Cardiac fibroblast (primary cell): ENCODE measurements at regions not wholly inside any gene's neighbourhood (a gene's known extent, or its start where the extent isn't known, plus 50 kb on each side); places are given as distances from the start of the nearest gene placed in this dataset.
A peak's percentile ranks its signal among the peaks of the same experiment; 100 is the strongest.
"Not testable (repeated sequence)": the region's sequence is repeated elsewhere in the genome, so short reads cannot be mapped to it uniquely, and the experiment has no call there.

Experiments used
- DNase-seq, 2 donors: peaks; one replicate each; pipeline versions ENCODE4 v3.0.0 to v3.0.0-alpha.2; 2010; ENCODE audit warnings: low read depth in 2 of 2
- H3K4me3 ChIP-seq, 2 donors: replicated peaks in 1 of 2; 1 replicate in 1 of 2; 2 replicates in 1 of 2; pipeline ENCODE4 v1.5.1; 2011; ENCODE audit warnings: low read depth in 2 of 2, low read length in 2 of 2, mild to moderate bottlenecking in 2 of 2, moderate library complexity in 1 of 2
- CTCF ChIP-seq: IDR thresholded peaks from one replicate; pipeline ENCODE4 v1.5.1; 2011; ENCODE audit warnings: low read depth, mild to moderate bottlenecking, low read length, inconsistent platforms

- H3K4me3 ChIP-seq = no peak overlapping the region
- TF ChIP-seq CTCF = no peak
- peak; percentile 61 to 65 for DNase-seq
These were observed 101.2 kb upstream of the EGLN3 start for GRCh38 chr14:34051966-34052657.

- no peak for TF ChIP-seq CTCF
- H3K4me3 ChIP-seq = no peak overlapping the region
- no peak for DNase-seq
These were observed 99.7 kb upstream of the EGLN3 start for GRCh38 chr14:34050606-34051005.

- no peak for TF ChIP-seq CTCF
- no peak for DNase-seq
These were observed 98.9 kb upstream of the EGLN3 start for GRCh38 chr14:34049790-34050189.

GRCh38 chr14:34049187-34049586, 98.3 kb upstream of the EGLN3 start:
- H3K4me3 ChIP-seq, DNase-seq: not testable (repeated sequence)

More at GRCh38 chr14:34049790-34050189, 98.9 kb upstream of the EGLN3 start:
- no peak overlapping the region for H3K4me3 ChIP-seq

GRCh38 chr14:34046799-34047520, 96.1 kb upstream of the EGLN3 start:
- no peak for DNase-seq
- no peak for TF ChIP-seq CTCF
- no peak overlapping the region for H3K4me3 ChIP-seq

GRCh38 chr14:34044666-34045306, 93.9 kb upstream of the EGLN3 start:
- DNase-seq = no peak
- H3K4me3 ChIP-seq = no peak overlapping the region
- TF ChIP-seq CTCF = no peak

- no peak for DNase-seq
- no peak for TF ChIP-seq CTCF
- no peak overlapping the region for H3K4me3 ChIP-seq
These were observed 93.4 kb upstream of the EGLN3 start for GRCh38 chr14:34044373-34044637.
